ENCODE measurements at regions not wholly inside any gene's neighbourhood (a gene's known extent, or its start where the extent isn't known, plus 50 kb on each side); places are given as distances from the start of the nearest gene placed in this dataset.

DNA sequence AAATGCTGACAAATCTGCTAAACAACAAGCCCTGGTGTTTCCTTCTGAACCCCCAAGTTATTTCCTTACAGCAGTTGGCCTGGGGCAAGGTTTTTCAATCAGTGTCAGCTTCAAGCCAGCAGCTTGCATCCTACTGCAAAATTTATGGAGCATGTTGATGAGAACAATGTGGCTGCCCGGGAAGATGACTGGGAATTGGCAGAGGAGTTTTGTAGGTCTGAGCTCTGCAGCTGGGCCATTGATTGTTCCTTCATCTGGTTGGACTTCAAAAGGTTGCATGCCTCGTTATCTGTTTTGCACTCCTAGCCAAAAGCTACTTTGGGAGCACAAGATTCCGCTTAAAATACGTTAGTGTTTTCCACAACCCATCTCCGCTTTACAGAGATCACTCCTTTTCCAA lies 1030.3 kb upstream of the LCORL start (continued):
- TF ChIP-seq, protein P1, sequence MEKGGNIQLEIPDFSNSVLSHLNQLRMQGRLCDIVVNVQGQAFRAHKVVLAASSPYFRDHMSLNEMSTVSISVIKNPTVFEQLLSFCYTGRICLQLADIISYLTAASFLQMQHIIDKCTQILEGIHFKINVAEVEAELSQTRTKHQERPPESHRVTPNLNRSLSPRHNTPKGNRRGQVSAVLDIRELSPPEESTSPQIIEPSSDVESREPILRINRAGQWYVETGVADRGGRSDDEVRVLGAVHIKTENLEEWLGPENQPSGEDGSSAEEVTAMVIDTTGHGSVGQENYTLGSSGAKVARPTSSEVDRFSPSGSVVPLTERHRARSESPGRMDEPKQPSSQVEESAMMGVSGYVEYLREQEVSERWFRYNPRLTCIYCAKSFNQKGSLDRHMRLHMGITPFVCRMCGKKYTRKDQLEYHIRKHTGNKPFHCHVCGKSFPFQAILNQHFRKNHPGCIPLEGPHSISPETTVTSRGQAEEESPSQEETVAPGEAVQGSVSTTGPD (CRISPR knock-in tag; IDR thresholded peaks at IDR 0.05), result no peak

DNA sequence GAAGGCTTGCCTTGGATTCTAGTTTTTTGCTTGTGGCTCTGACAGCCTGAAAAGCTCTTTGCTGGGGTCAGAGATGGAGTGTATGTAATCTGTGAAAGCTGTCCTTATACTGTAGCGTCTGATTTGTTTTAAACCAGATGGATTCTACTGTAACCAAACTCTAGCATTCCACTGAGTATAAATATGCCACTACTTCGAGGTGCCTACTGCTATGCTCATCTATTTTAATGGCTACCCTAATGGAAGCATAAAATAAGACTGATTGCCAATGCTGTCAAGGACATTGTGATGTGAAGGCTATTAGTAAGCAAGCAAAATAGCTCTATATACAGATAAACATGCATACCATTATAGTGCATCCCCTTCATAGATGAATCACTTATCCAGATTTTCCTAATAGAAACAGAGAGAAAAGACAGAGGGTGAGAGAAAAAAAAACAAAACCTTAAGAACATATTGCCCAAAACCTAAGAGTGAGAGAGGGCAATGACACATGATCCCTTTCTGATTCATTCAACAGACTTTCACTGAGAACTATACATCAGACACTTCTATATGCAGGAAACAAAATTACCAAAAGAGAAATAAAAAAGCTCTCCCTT lies 1025.8 kb upstream of the LCORL start:
- Histone ChIP-seq H2AFZ (ENCODE audit: low read length) (no peak overlapping the region), H3K4me2 (ENCODE audit: low read depth, low read length) (no peak overlapping the region), H3K4me1 (ENCODE audit: insufficient read depth, low read length) (no peaks in the 10 kb centered on the region), H3K27ac (ENCODE audit: extremely low read length, insufficient read depth, low read length) (no peak overlapping the region), H3K9ac (ENCODE audit: insufficient read depth, low read depth, low read length) (no peak overlapping the region), H4K20me1 (ENCODE audit: insufficient read depth, low read length) (no peaks in the 10 kb centered on the region), H3K9me3 (ENCODE audit: low read length) (peaks cover 83% of the 10 kb centered on the region), H3K36me3 (replicated peaks in 1 of 2; ENCODE audit: control insufficient read depth in 1 of 2, insufficient read depth in 2 of 2, low read length in 2 of 2) (no peaks in the 10 kb centered on the region), H3K79me2 (ENCODE audit: insufficient read depth, low read length) (no peaks in the 10 kb centered on the region), H3K27me3 (ENCODE audit: control insufficient read depth in 1 of 2, insufficient read depth in 2 of 2, low read length in 2 of 2) (no peaks in the 10 kb centered on the region), H3K4me3 (replicated peaks in 1 of 3; ENCODE audit: insufficient read depth in 1 of 3, low read depth in 2 of 3, low read length in 3 of 3) (no peak overlapping the region)
- ATAC-seq (no peak), DNase-seq (ENCODE audit: low spot score) (no peak), FAIRE-seq (no peak)
- intact Hi-C loops (cut with micrococcal nuclease; ENCODE audit: unreplicated experiment) (no loop called here), in situ Hi-C loops (cut with HindIII; ENCODE audit: extremely low pct_ligation_motif_present, low pct_unique_long_range_greater_than_20kb) (no loop called here)
- BruUV-seq (replicated peaks), result no TSS peak
- 0% methylated on average over 2 of the region's 2 CpGs for WGBS (ENCODE audit: low lambda C conversion rate)
- ChIA-PET POLR2A (no interaction called here), CTCF (ENCODE audit: low intra/inter-chr PET ratio, low total read pairs) (no interaction called here)
- TF ChIP-seq TBL1XR1 (IDR thresholded peaks at IDR 0.05; ENCODE audit: borderline replicate concordance, low read length, partially characterized antibody), result no peak
- no peak for TF ChIP-seq FOSL2 (CRISPR knock-in tag; IDR thresholded peaks at IDR 0.05)
- no peak for TF ChIP-seq ZNF501 (CRISPR knock-in tag; IDR thresholded peaks at IDR 0.05)
- no peak for TF ChIP-seq ZEB1 (IDR thresholded peaks at IDR 0.05; ENCODE audit: insufficient replicate concordance, low read depth)
- TF ChIP-seq HIC2 (CRISPR knock-in tag; IDR thresholded peaks at IDR 0.05; ENCODE audit: low read depth), result no peak
- TF ChIP-seq ZFX (CRISPR knock-in tag; IDR thresholded peaks at IDR 0.05; ENCODE audit: low read depth), result no peak
- no peak for TF ChIP-seq ZNF367 (CRISPR knock-in tag; IDR thresholded peaks at IDR 0.05; ENCODE audit: borderline replicate concordance)
- TF ChIP-seq ZNF614 (CRISPR knock-in tag; IDR thresholded peaks at IDR 0.05; ENCODE audit: borderline replicate concordance), result no peak
- TF ChIP-seq, protein P2, sequence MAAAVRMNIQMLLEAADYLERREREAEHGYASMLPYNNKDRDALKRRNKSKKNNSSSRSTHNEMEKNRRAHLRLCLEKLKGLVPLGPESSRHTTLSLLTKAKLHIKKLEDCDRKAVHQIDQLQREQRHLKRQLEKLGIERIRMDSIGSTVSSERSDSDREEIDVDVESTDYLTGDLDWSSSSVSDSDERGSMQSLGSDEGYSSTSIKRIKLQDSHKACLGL (CRISPR knock-in tag; IDR thresholded peaks at IDR 0.05), result no peak
- no peak for TF ChIP-seq RFXANK (CRISPR knock-in tag; IDR thresholded peaks at IDR 0.05)
- TF ChIP-seq ZNF607 (CRISPR knock-in tag; IDR thresholded peaks at IDR 0.05; ENCODE audit: borderline replicate concordance), result no peak
- TF ChIP-seq SP140L (CRISPR knock-in tag; IDR thresholded peaks at IDR 0.05; ENCODE audit: borderline replicate concordance), result no peak
- no peak for TF ChIP-seq U2AF2 (IDR thresholded peaks at IDR 0.05; ENCODE audit: low read depth, low read length)
- no peak for TF ChIP-seq IRF1 (CRISPR knock-in tag; IDR thresholded peaks at IDR 0.05; ENCODE audit: low read depth)
- TF ChIP-seq SRF (IDR thresholded peaks at IDR 0.05; ENCODE audit: low read depth, low read length), result no peak
- TF ChIP-seq JARID2 (CRISPR knock-in tag; IDR thresholded peaks at IDR 0.05; ENCODE audit: insufficient replicate concordance), result no peak

Data from HepG2 (cell line).